ENCODE measurements at regions not wholly inside any gene's neighbourhood (a gene's known extent, or its start where the extent isn't known, plus 50 kb on each side); places are given as distances from the start of the nearest gene placed in this dataset.

GRCh38 chr10:129104266-129105045 lies 362.6 kb upstream of the MGMT start:
- DNase-seq, result no peak

- no peak for DNase-seq
Observed at GRCh38 chr10:129105266-129105665, 361.8 kb upstream of the MGMT start.

GRCh38 chr10:129106314-129106713 lies 360.7 kb upstream of the MGMT start:
- no peak for DNase-seq

- DNase-seq, result no peak
Observed at GRCh38 chr10:129107525-129107924, 359.5 kb upstream of the MGMT start.

GRCh38 chr10:129108378-129108777 lies 358.7 kb upstream of the MGMT start:
- DNase-seq, result no peak

- no peak for DNase-seq
Observed at GRCh38 chr10:129108994-129109393, 358.0 kb upstream of the MGMT start.

GRCh38 chr10:129110780-129111179 lies 356.3 kb upstream of the MGMT start:
- no peak for DNase-seq

- DNase-seq, result no peak
Observed at GRCh38 chr10:129111922-129112321, 355.1 kb upstream of the MGMT start.

- DNase-seq, result no peak
Observed at GRCh38 chr10:129114588-129114987, 352.5 kb upstream of the MGMT start.

GRCh38 chr10:129116371-129116770 lies 350.7 kb upstream of the MGMT start:
- no peak for DNase-seq

GRCh38 chr10:129120441-129120840 lies 346.6 kb upstream of the MGMT start:
- no peak for DNase-seq

GRCh38 chr10:129122846-129123245 lies 344.2 kb upstream of the MGMT start:
- DNase-seq, result no peak

- DNase-seq, result no peak
Observed at GRCh38 chr10:129123428-129123827, 343.6 kb upstream of the MGMT start.

GRCh38 chr10:129126982-129127381 lies 340.1 kb upstream of the MGMT start:
- no peak for DNase-seq

- DNase-seq, result no peak
Observed at GRCh38 chr10:129131457-129132132, 335.4 kb upstream of the MGMT start.

GRCh38 chr10:129133856-129134255 lies 333.2 kb upstream of the MGMT start:
- DNase-seq, result no peak

GRCh38 chr10:129134371-129134770 lies 332.7 kb upstream of the MGMT start:
- DNase-seq, result no peak

- no peak for DNase-seq
Observed at GRCh38 chr10:129135624-129136023, 331.4 kb upstream of the MGMT start.

- DNase-seq, result no peak
Observed at GRCh38 chr10:129136074-129136473, 331.0 kb upstream of the MGMT start.

GRCh38 chr10:129136951-129137350 lies 330.1 kb upstream of the MGMT start:
- DNase-seq, result no peak

GRCh38 chr10:129140921-129141885 lies 325.8 kb upstream of the MGMT start:
- DNase-seq, result no peak

- DNase-seq, result no peak
Observed at GRCh38 chr10:129151281-129151680, 315.8 kb upstream of the MGMT start.

- no peak for DNase-seq
Observed at GRCh38 chr10:129156406-129156805, 310.6 kb upstream of the MGMT start.
